Astrocyte (in vitro differentiated cells and primary cell): ENCODE measurements at regions not wholly inside any gene's neighbourhood (a gene's known extent, or its start where the extent isn't known, plus 50 kb on each side); places are given as distances from the start of the nearest gene placed in this dataset.

Source experiments
- DNase-seq: peaks from one replicate; pipeline ENCODE4 v3.0.0-alpha.2; 2010; ENCODE audit warnings: low read depth
- FAIRE-seq: peaks from 2 replicates; lab custom pipeline; 2011; peaks lifted over from hg19 to GRCh38; lab: Jason Lieb, UNC
- H2AFZ ChIP-seq: 2 replicates; pipeline ENCODE4 v1.6.0; 2012; ENCODE audit warnings: low read depth, low read length, inconsistent platforms
- H3K27ac ChIP-seq: 2 replicates; pipeline ENCODE4 v1.5.1; 2011; ENCODE audit warnings: low read depth, low read length, inconsistent platforms
- H3K27me3 ChIP-seq: 2 replicates; pipeline ENCODE4 v1.6.0; 2011; ENCODE audit warnings: low read length, inconsistent platforms; ENCODE audit not compliant: insufficient read depth
- H3K36me3 ChIP-seq: 2 replicates; pipeline ENCODE4 v1.5.1; 2011; ENCODE audit warnings: low read length, inconsistent platforms; ENCODE audit not compliant: insufficient read depth
- H3K4me1 ChIP-seq: 2 replicates; pipeline ENCODE4 v1.5.1; 2011; ENCODE audit warnings: low read length, inconsistent platforms; ENCODE audit not compliant: insufficient read depth
- H3K4me2 ChIP-seq: 2 replicates; pipeline ENCODE4 v1.6.0; 2012; ENCODE audit warnings: low read length, inconsistent platforms
- H3K4me3 ChIP-seq: 2 replicates; pipeline ENCODE4 v1.5.1; 2011; ENCODE audit warnings: low read depth, mild to moderate bottlenecking, low read length, inconsistent platforms; ENCODE audit not compliant: insufficient read depth
- H3K79me2 ChIP-seq: 2 replicates; pipeline ENCODE4 v1.6.0; 2012; ENCODE audit warnings: mild to moderate bottlenecking, low read length, inconsistent platforms; ENCODE audit not compliant: insufficient read depth
- H3K9ac ChIP-seq: 2 replicates; pipeline ENCODE4 v1.6.0; 2012; ENCODE audit warnings: mild to moderate bottlenecking, low read length, inconsistent platforms
- H3K9me3 ChIP-seq: 2 replicates; pipeline ENCODE4 v1.5.1; 2012; ENCODE audit warnings: low read depth, mild to moderate bottlenecking, low read length, inconsistent platforms; ENCODE audit not compliant: insufficient read depth
- H4K20me1 ChIP-seq: 2 replicates; pipeline ENCODE4 v1.6.0; 2012; ENCODE audit warnings: low read length, inconsistent platforms; ENCODE audit not compliant: insufficient read depth
- H3K27ac Mint-ChIP-seq: one replicate; pipeline ENCODE4 v1.8.0; 2021; ENCODE audit warnings: mild to moderate bottlenecking, mixed read lengths; ENCODE audit not compliant: unreplicated experiment
- H3K27me3 Mint-ChIP-seq: one replicate; pipeline ENCODE4 v1.8.0; 2021; ENCODE audit warnings: low read depth, mixed read lengths; ENCODE audit not compliant: unreplicated experiment
- H3K36me3 Mint-ChIP-seq: one replicate; pipeline ENCODE4 v1.8.0; 2021; ENCODE audit warnings: low read depth, mixed read lengths; ENCODE audit not compliant: unreplicated experiment
- H3K4me1 Mint-ChIP-seq: one replicate; pipeline ENCODE4 v1.8.0; 2021; ENCODE audit warnings: low read depth, mixed read lengths; ENCODE audit not compliant: unreplicated experiment
- H3K4me3 Mint-ChIP-seq: one replicate; pipeline ENCODE4 v1.8.0; 2021; ENCODE audit warnings: mild to moderate bottlenecking, moderate library complexity, mixed read lengths; ENCODE audit not compliant: unreplicated experiment
- H3K9me3 Mint-ChIP-seq: one replicate; pipeline ENCODE4 v1.8.0; 2021; ENCODE audit warnings: mild to moderate bottlenecking, mixed read lengths; ENCODE audit not compliant: unreplicated experiment
- CTCF ChIP-seq: IDR thresholded peaks from 2 replicates; pipeline ENCODE4 v1.5.1; 2011; ENCODE audit warnings: low read depth, mild to moderate bottlenecking, inconsistent platforms, low read length, moderate library complexity; ENCODE audit not compliant: insufficient read depth
- EZH2 ChIP-seq: IDR thresholded peaks from 2 replicates; pipeline ENCODE4 v1.6.1; 2012; ENCODE audit warnings: mild to moderate bottlenecking, low read length, inconsistent platforms; ENCODE audit not compliant: insufficient read depth

DNA sequence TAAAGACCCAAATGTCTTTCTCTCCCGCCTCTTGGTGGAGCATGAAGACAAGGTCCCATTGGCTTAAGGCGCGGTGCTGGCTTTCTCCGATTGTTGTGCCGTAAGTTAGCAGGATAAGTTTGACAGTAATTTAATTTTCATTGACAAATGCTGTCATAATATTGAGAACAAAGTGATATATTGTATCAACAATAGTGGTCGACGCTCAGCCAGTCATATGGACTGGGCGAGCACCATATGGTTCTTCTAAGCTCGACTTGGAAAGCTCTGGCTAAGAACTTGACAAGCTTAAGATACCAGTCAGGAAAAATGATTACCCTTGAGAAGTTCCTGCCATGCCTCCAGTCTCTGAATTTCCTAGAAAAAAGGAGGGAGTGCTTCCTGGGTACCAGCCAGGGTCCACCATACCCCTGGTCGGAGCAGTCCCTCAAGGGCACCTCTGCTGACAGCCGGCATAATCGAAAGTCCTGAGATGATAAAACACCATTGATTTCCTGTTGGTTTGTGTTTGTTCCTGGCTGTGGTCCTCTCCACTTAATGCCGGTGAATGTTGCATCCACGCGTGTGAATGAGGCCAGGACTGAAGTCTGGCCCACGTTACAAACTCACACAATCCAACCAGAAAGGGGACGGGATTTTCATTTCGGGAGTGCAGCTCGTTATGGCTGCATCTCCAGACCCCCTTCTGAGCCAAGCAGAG is 262.1 kb downstream of the ZNF536 start:
- no peaks in the 10 kb centered on the region for H3K36me3 ChIP-seq
- H3K9me3 ChIP-seq: peaks cover 3% of the 10 kb centered on the region
- no peaks in the 10 kb centered on the region for H3K27me3 ChIP-seq
- no peak overlapping the region for H3K27ac Mint-ChIP-seq
- H4K20me1 ChIP-seq: no peaks in the 10 kb centered on the region
- no peak for TF ChIP-seq EZH2
- TF ChIP-seq CTCF: no peak
- peaks cover 38% of the 10 kb centered on the region for H3K27me3 Mint-ChIP-seq
- H3K79me2 ChIP-seq: no peaks in the 10 kb centered on the region
- DNase-seq: no peak
- peaks cover 8% of the 10 kb centered on the region for H3K9me3 Mint-ChIP-seq
- H3K9ac ChIP-seq: no peak overlapping the region
- FAIRE-seq: no peak
- H3K36me3 Mint-ChIP-seq: no peaks in the 10 kb centered on the region
- no peak overlapping the region for H3K4me3 ChIP-seq
- no peak overlapping the region for H3K27ac ChIP-seq
- no peaks in the 10 kb centered on the region for H3K4me1 ChIP-seq
- H3K4me2 ChIP-seq: no peak overlapping the region
- H3K4me3 Mint-ChIP-seq: no peak overlapping the region
- no peaks in the 10 kb centered on the region for H3K4me1 Mint-ChIP-seq
- no peak overlapping the region for H2AFZ ChIP-seq

- no peak for FAIRE-seq
Measured at GRCh38 chr19:30631033-30631370, 258.8 kb downstream of the ZNF536 start.

More at GRCh38 chr19:30631033-30631370, 258.8 kb downstream of the ZNF536 start:
- peaks cover 8% of the 10 kb centered on the region for H3K4me1 Mint-ChIP-seq
- Histone ChIP-seq H3K9me3 (no peaks in the 10 kb centered on the region), H3K79me2 (no peaks in the 10 kb centered on the region), H4K20me1 (no peaks in the 10 kb centered on the region), H3K9ac (no peak overlapping the region), H3K27ac (no peak overlapping the region), H3K4me2 (no peak overlapping the region), H3K36me3 (no peaks in the 10 kb centered on the region), H3K4me3 (no peak overlapping the region), H3K4me1 (no peaks in the 10 kb centered on the region), H2AFZ (no peak overlapping the region), H3K27me3 (no peaks in the 10 kb centered on the region)
- TF ChIP-seq CTCF (no peak), EZH2 (no peak)
- no peak overlapping the region for H3K27ac Mint-ChIP-seq
- H3K9me3 Mint-ChIP-seq: peaks cover 2% of the 10 kb centered on the region
- no peak overlapping the region for H3K4me3 Mint-ChIP-seq
- DNase-seq: no peak
- H3K36me3 Mint-ChIP-seq: no peaks in the 10 kb centered on the region
- peaks cover 30% of the 10 kb centered on the region for H3K27me3 Mint-ChIP-seq
